HepG2 (cell line): ENCODE measurements at regions not wholly inside any gene's neighbourhood (a gene's known extent, or its start where the extent isn't known, plus 50 kb on each side); places are given as distances from the start of the nearest gene placed in this dataset.

Experiments
- CHD2 ChIP-seq: IDR thresholded peaks from 2 replicates; pipeline ENCODE4 v1.6.1; 2011; ENCODE audit warnings: low read depth, low read length, improper control_type of control experiment
- CREB1 ChIP-seq, 2 experiments: fragments of 450-650 bp in 1 of 2; IDR thresholded peaks; 2 replicates each; pipeline ENCODE4 v1.6.1; 2016 to 2017; ENCODE audit warnings: control low read depth in 1 of 2, mild to moderate bottlenecking in 1 of 2, missing compliant biosample characterization in 1 of 2, missing genetic modification characterization in 1 of 2
- CTCF ChIP-seq: sonication (generic); formaldehyde crosslinking; IDR thresholded peaks from 2 replicates; pipeline ENCODE4 v1.5.0; 2020; ENCODE audit warnings: mild to moderate bottlenecking, missing genetic modification reagents, moderate library complexity
- MYC ChIP-seq: sonication (generic); formaldehyde crosslinking; IDR thresholded peaks from 2 replicates; pipeline ENCODE4 v1.9.0; 2021; ENCODE audit warnings: missing genetic modification reagents, borderline replicate concordance
- NR2F1 ChIP-seq, 2 experiments: fragments of 450-650 bp in 1 of 2; formaldehyde crosslinking in 1 of 2; IDR thresholded peaks; 2 replicates each; pipeline versions ENCODE4 v1.5.0 to v1.6.1; 2016 to 2020; ENCODE audit warnings: mild to moderate bottlenecking in 1 of 2, missing compliant biosample characterization in 1 of 2, missing genetic modification reagents in 1 of 2, moderate library complexity in 1 of 2
- PBX3 ChIP-seq: sonication (generic); formaldehyde crosslinking; IDR thresholded peaks from 2 replicates; pipeline ENCODE4 v1.8.1; 2023; ENCODE audit warnings: missing genetic modification reagents, inconsistent platforms, borderline replicate concordance
- THAP7 ChIP-seq: sonication (generic); formaldehyde crosslinking; IDR thresholded peaks from 2 replicates; pipeline ENCODE4 v1.8.1; 2023; ENCODE audit warnings: mild to moderate bottlenecking, missing genetic modification reagents
- ZNF225 ChIP-seq: sonication (generic); formaldehyde crosslinking; IDR thresholded peaks from 2 replicates; pipeline ENCODE4 v1.4.0; 2020; ENCODE audit warnings: mild to moderate bottlenecking, missing genetic modification reagents
- ZNF260 ChIP-seq: sonication (generic); formaldehyde crosslinking; IDR thresholded peaks from 2 replicates; pipeline ENCODE4 v1.4.0; 2020; ENCODE audit warnings: missing genetic modification reagents, low read depth, mild to moderate bottlenecking, borderline replicate concordance
- ZNF644 ChIP-seq: IDR thresholded peaks from 2 replicates; pipeline ENCODE4 v1.6.1; 2016; ENCODE audit warnings: low read depth

- TF ChIP-seq CREB1 (IDR thresholded peaks at IDR 0.05) (no peak), CREB1 (CRISPR knock-in tag; IDR thresholded peaks at IDR 0.05) (no peak), NR2F1 (CRISPR knock-in tag; IDR thresholded peaks at IDR 0.05) (no peak), ZNF644 (CRISPR knock-in tag) (no peak), CHD2 (no peak), CTCF (CRISPR knock-in tag) (no peak), ZNF225 (CRISPR knock-in tag) (no peak), PBX3 (CRISPR knock-in tag) (no peak), MYC (CRISPR knock-in tag) (no peak), THAP7 (no peak), ZNF260 (no peak)
Measured at GRCh38 chr20:24158281-24158680, 169.7 kb upstream of the GGTLC1 start.
